ENCODE measurements at regions not wholly inside any gene's neighbourhood (a gene's known extent, or its start where the extent isn't known, plus 50 kb on each side); places are given as distances from the start of the nearest gene placed in this dataset.

GRCh38 chr4:170247596-170247995 is 157.8 kb upstream of the AADAT start:
- Histone ChIP-seq H3K79me2 (ENCODE audit: insufficient read depth, low read length) (no peaks in the 10 kb centered on the region), H3K4me2 (ENCODE audit: insufficient read depth, low read length) (no peak overlapping the region)
- TF ChIP-seq CTCF (IDR thresholded peaks at IDR 0.05; ENCODE audit: extremely low read depth, low read depth, low read length): no peak

GRCh38 chr4:170243662-170244288 is 154.0 kb upstream of the AADAT start:
- Histone ChIP-seq H3K4me2 (ENCODE audit: insufficient read depth, low read length) (no peak overlapping the region), H3K9me3 (ENCODE audit: low read depth, low read length) (no peaks in the 10 kb centered on the region), H2AFZ (ENCODE audit: low read length) (no peak overlapping the region), H3K4me1 (ENCODE audit: insufficient read depth, low read length) (no peaks in the 10 kb centered on the region), H4K20me1 (ENCODE audit: insufficient read depth, low read length) (no peaks in the 10 kb centered on the region), H3K4me3 (ENCODE audit: insufficient read depth, low read length) (no peak overlapping the region), H3K36me3 (ENCODE audit: insufficient read depth, low read length) (no peaks in the 10 kb centered on the region), H3K27me3 (ENCODE audit: insufficient read depth, low read length) (no peaks in the 10 kb centered on the region), H3K79me2 (ENCODE audit: insufficient read depth, low read length) (no peaks in the 10 kb centered on the region), H3K27ac (ENCODE audit: low read depth, low read length) (no peak overlapping the region)
- no peak for TF ChIP-seq CTCF (IDR thresholded peaks at IDR 0.05; ENCODE audit: extremely low read depth, low read depth, low read length)
- DNase-seq (ENCODE audit: insufficient read length, low spot score, missing footprints): no peak

More at GRCh38 chr4:170247596-170247995, 157.8 kb upstream of the AADAT start:
- Histone ChIP-seq H3K9me3 (ENCODE audit: low read depth, low read length) (no peaks in the 10 kb centered on the region), H3K27ac (ENCODE audit: low read depth, low read length) (no peak overlapping the region), H3K36me3 (ENCODE audit: insufficient read depth, low read length) (no peaks in the 10 kb centered on the region), H3K4me1 (ENCODE audit: insufficient read depth, low read length) (no peaks in the 10 kb centered on the region), H4K20me1 (ENCODE audit: insufficient read depth, low read length) (no peaks in the 10 kb centered on the region), H3K27me3 (ENCODE audit: insufficient read depth, low read length) (no peaks in the 10 kb centered on the region), H2AFZ (ENCODE audit: low read length) (no peak overlapping the region), H3K4me3 (ENCODE audit: insufficient read depth, low read length) (no peak overlapping the region)
- DNase-seq (ENCODE audit: insufficient read length, low spot score, missing footprints): no peak

- Histone ChIP-seq H3K36me3 (ENCODE audit: insufficient read depth, low read length) (no peaks in the 10 kb centered on the region), H3K4me3 (ENCODE audit: insufficient read depth, low read length) (no peak overlapping the region), H3K79me2 (ENCODE audit: insufficient read depth, low read length) (no peaks in the 10 kb centered on the region), H3K27ac (ENCODE audit: low read depth, low read length) (no peak overlapping the region), H3K9me3 (ENCODE audit: low read depth, low read length) (no peaks in the 10 kb centered on the region), H3K4me2 (ENCODE audit: insufficient read depth, low read length) (no peak overlapping the region), H3K4me1 (ENCODE audit: insufficient read depth, low read length) (no peaks in the 10 kb centered on the region), H3K27me3 (ENCODE audit: insufficient read depth, low read length) (no peaks in the 10 kb centered on the region), H2AFZ (ENCODE audit: low read length) (no peak overlapping the region), H4K20me1 (ENCODE audit: insufficient read depth, low read length) (no peaks in the 10 kb centered on the region)
- no peak for TF ChIP-seq CTCF (IDR thresholded peaks at IDR 0.05; ENCODE audit: extremely low read depth, low read depth, low read length)
- DNase-seq (ENCODE audit: insufficient read length, low spot score, missing footprints): no peak
Observed at GRCh38 chr4:170242471-170242870, 152.7 kb upstream of the AADAT start.

GRCh38 chr4:170234800-170235199 is 145.0 kb upstream of the AADAT start:
- DNase-seq (ENCODE audit: insufficient read length, low spot score, missing footprints): no peak
- no peaks in the 10 kb centered on the region for H3K79me2 ChIP-seq (ENCODE audit: insufficient read depth, low read length)
- no peaks in the 10 kb centered on the region for H3K27me3 ChIP-seq (ENCODE audit: insufficient read depth, low read length)

More at GRCh38 chr4:170234800-170235199, 145.0 kb upstream of the AADAT start:
- Histone ChIP-seq H3K4me2 (ENCODE audit: insufficient read depth, low read length) (no peak overlapping the region), H3K4me1 (ENCODE audit: insufficient read depth, low read length) (no peaks in the 10 kb centered on the region), H3K9me3 (ENCODE audit: low read depth, low read length) (no peaks in the 10 kb centered on the region), H3K27ac (ENCODE audit: low read depth, low read length) (no peak overlapping the region), H3K4me3 (ENCODE audit: insufficient read depth, low read length) (no peak overlapping the region), H2AFZ (ENCODE audit: low read length) (no peak overlapping the region), H3K36me3 (ENCODE audit: insufficient read depth, low read length) (no peaks in the 10 kb centered on the region), H4K20me1 (ENCODE audit: insufficient read depth, low read length) (no peaks in the 10 kb centered on the region)
- TF ChIP-seq CTCF (IDR thresholded peaks at IDR 0.05; ENCODE audit: extremely low read depth, low read depth, low read length): no peak

Measured in osteoblast (primary cell).